ENCODE measurements at regions not wholly inside any gene's neighbourhood (a gene's known extent, or its start where the extent isn't known, plus 50 kb on each side); places are given as distances from the start of the nearest gene placed in this dataset.

- TF ChIP-seq CTCF (conservative IDR thresholded peaks at IDR 0.05; ENCODE audit: low read length): no peak
- no peak for TF ChIP-seq EZH2phosphoT487 (IDR thresholded peaks at IDR 0.05; ENCODE audit: borderline replicate concordance)
Measured at GRCh38 chr7:18343047-18343446, 152.5 kb upstream of the HDAC9 start.
